T-helper 22 cell (primary cell): ENCODE measurements at regions not wholly inside any gene's neighbourhood (a gene's known extent, or its start where the extent isn't known, plus 50 kb on each side); places are given as distances from the start of the nearest gene placed in this dataset.
"Not testable (repeated sequence)": the region's sequence is repeated elsewhere in the genome, so short reads cannot be mapped to it uniquely, and the experiment has no call there.

Experiments
- DNase-seq: peaks from one replicate; pipeline ENCODE4 v3.0.0-alpha.2; 2020; ENCODE audit warnings: low read depth

DNA sequence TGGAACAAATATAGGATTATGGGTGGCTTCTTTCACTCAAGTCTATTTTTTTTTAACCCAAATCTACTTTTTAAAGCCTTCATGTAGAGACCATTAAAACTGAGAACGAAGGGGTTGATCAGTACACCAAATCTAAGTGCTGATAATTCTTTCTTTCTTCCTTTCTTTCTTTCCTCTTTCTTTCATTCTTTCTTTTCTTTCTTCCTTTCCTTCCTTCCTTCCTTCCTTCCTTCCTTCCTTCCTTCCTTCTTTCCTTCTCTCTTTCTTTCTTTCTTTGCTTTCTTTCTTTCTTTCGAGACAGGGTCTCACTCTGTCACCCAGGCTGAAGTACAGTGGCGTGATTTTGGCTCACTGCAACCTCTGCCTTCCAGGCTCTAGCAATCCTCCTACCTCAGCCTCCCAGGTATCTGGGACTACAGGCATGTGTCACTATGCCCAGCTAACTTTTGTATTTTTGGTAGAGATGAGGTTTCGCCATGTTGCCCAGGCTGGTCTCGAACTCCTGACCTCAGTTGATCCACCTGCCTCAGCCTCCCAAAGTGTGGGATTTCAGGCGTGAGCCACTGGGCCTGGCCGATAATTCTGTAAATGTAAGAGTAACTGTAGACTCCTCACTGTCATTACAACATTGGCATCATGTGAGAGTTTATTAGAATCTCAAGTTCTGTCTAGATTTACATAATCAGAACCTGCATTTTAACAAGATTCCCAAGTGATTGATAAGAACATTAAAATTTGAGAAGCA lies 236.4 kb downstream of the TFEC start:
- DNase-seq, result no peak

- no peak for DNase-seq
These were observed 240.7 kb downstream of the TFEC start for GRCh38 chr7:115789901-115790300.

DNA sequence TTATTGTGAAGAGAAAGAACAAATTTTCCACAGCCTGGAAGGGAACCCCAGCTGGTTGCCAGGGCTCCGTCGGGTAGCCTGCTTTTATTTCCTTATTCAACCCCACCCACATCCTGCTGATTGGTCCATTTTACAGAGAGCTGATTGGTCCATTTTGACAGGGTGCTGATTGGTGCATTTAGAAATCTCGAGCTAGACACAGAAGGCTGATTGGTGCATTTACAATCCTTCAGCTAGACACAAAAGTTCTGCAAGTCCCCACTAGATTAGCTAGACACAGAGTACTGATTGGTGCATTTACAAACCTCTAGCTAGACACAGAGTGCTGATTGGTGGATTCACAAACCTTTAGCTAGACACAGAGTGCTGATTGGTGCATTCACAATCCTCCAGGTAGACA lies 241.1 kb downstream of the TFEC start:
- not testable (repeated sequence) for DNase-seq

DNA sequence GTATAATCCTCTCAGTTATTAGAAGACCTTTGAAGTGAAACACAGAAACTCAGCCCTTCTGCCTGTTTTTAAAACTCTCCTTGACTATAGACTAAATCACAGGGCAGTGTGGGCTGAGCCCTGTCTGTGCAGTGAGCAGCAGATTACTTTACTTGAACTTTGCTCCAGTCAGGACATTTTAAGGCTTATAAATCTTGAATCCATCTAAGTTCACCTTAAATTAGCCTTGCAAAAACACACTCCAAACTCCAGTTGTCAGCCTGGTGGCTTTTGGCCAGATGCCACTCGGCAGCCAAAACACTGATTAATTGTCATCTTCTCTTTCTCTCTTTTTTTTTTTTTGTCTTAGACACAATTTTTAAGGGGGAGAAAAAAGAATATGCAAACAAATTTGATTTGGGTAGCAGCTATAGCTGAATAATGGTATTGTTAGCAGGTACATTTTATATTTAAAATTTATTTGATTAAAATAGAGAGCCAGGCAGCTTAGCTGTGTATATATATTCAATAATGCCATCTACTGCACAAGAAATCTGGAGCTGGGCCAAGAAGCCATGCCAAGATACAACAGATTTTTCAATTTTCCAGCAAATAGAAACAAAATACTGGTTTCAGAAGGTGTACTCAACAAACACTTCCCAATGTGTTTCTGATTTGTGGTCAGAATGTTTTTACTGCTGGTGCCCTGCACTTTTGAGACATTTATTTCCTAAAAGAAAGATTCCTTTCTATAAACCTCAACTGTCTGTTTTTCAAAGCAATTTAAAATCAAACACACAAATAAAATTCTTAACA lies 247.7 kb downstream of the TFEC start:
- DNase-seq, result no peak

DNA sequence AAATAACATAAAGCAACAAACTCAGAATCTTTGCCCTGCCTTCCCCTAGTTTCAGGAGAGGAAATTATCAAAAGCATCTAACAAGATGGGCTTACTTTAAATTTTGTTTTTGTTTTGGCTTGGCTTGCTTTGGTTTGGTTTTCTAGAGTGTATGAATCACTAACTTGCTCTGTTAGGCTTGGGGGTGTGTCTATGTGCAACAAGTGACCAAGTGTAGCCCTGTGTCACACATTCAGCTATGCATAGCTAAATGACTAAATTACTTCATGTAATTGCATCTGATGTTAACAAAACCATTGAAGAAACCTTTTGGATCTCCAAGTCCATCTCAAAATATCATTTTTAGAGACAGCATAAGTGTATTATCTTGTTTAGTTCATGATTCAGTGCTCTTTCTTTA lies 251.0 kb downstream of the TFEC start:
- no peak for DNase-seq

GRCh38 chr7:115775981-115776380 lies 254.6 kb downstream of the TFEC start:
- no peak for DNase-seq

- no peak for DNase-seq
These were observed 267.2 kb downstream of the TFEC start for GRCh38 chr7:115763347-115763746.

- DNase-seq, result no peak
These were observed 272.5 kb downstream of the TFEC start for GRCh38 chr7:115758025-115758424.

GRCh38 chr7:115754226-115754625 lies 276.3 kb downstream of the TFEC start:
- no peak for DNase-seq

GRCh38 chr7:115749924-115750323 lies 280.6 kb downstream of the TFEC start:
- DNase-seq, result no peak

GRCh38 chr7:115748123-115748738 lies 282.3 kb downstream of the TFEC start:
- DNase-seq, result no peak

DNA sequence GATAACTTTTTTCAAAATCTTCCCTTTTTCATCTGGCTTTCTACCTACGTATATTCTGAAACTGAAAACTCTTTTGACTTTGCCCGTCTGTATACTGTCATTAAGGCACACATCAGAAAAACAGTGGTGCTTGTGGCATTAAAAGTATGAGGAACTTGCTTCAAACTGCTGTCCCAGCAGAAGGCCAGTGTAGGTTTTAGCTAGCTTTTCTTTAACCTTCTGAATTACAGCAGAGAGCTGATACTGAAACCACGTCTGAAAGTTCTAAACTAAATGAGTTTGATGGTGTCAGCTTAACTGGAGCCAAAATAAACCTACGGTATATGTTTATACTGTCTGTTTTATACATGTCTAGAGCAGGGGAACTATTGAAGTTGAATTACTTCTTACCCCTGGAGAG lies 283.4 kb downstream of the TFEC start:
- no peak for DNase-seq

GRCh38 chr7:115740043-115740442 lies 290.5 kb downstream of the TFEC start:
- no peak for DNase-seq

DNA sequence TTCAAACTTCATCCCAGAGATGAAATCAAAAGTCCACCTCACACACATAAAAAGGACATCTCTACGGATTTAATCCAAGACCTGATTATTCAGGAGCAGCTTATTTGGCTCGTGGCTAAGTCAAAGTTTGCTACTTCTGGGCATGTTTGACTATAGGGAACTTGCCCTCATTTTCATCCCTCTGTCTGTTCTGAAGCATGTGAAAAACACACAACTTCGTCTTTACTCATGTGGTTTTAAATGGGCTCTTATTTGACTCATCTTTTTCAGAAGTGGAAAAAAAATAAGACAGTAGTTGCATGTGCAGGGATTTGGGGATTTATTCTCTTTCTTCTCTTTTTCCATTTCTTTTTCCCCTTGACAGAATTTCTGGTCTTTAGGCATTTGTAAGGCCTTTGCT lies 295.9 kb downstream of the TFEC start:
- no peak for DNase-seq

- DNase-seq, result no peak
These were observed 298.6 kb downstream of the TFEC start for GRCh38 chr7:115731796-115732471.

- no peak for DNase-seq
These were observed 302.0 kb downstream of the TFEC start for GRCh38 chr7:115728518-115728917.

- no peak for DNase-seq
These were observed 306.0 kb downstream of the TFEC start for GRCh38 chr7:115724400-115725056.

GRCh38 chr7:115722302-115722977 lies 308.1 kb downstream of the TFEC start:
- no peak for DNase-seq

DNA sequence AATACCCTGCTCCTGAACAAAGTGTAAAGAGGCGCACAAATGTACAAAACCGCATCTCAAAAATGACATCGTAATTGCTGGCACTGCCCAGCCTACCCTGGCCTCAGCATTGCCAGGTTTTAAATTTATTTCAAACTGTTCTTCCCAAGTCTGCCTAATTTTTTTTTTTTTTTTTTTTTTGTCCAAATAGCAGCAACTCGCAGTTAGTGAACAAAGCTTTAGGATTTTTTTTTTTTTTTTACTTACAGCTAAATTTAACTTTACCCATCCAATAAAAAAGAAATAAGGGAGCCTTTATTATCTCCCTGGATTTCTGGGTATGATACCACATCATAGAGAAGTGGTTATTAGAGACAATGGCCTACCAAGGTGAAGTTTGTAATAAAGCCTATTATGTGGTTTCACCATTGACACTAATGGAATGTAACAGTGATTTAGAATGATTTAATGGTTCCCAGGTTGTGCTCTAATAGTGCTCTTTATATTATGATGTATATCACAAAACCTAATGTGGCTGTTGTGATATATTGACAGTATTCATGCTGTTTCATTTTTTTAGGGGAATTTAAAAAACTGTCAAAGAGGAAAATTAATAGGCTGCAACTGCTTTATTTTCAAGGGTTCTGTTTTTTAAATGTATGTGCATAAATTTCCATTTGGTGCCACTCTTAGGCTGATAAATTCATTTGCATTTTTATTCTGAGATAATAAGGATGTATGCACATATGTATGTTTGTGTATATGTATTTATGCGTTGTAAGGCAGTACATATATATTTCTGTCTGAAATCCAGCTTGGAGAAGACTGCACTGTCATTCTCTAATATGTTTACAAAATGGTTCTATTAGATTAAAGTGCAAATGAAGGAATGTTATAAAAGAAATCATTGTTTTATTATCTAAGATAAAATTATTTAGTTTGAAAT lies 309.0 kb downstream of the TFEC start:
- no peak for DNase-seq

DNA sequence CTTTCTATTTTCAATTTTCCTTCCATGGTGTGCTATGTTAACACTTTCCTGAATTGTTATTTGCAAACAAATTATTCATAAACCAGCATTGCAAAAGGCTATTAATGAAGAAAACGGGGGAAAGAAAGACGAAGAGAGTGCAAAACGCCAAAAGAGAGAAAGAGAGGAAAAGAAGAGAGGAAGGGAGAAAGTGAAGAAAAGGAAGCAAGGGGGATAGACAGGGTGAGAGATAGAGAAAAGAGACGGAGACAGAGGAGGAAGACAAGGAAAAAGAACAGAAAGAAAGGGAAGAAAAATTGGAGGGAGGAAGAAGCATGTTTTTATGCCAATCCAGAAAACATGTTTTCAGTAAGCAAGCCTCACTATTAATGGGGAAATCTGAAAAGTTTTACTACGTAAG lies 310.6 kb downstream of the TFEC start:
- no peak for DNase-seq
